NCI-H82 (cell line): ENCODE measurements at regions not wholly inside any gene's neighbourhood (a gene's known extent, or its start where the extent isn't known, plus 50 kb on each side); places are given as distances from the start of the nearest gene placed in this dataset.
"Not testable (repeated sequence)": the region's sequence is repeated elsewhere in the genome, so short reads cannot be mapped to it uniquely, and the experiment has no call there.

Experiments used
- DNase-seq: peaks from one replicate; lab custom pipeline; 2025; lab: John Stamatoyannopoulos, UW

- DNase-seq = no peak
These were observed 603.2 kb downstream of the C12orf50 start for GRCh38 chr12:87425942-87426554.

- not testable (repeated sequence) for DNase-seq
These were observed 608.0 kb downstream of the C12orf50 start for GRCh38 chr12:87421233-87421632.

DNA sequence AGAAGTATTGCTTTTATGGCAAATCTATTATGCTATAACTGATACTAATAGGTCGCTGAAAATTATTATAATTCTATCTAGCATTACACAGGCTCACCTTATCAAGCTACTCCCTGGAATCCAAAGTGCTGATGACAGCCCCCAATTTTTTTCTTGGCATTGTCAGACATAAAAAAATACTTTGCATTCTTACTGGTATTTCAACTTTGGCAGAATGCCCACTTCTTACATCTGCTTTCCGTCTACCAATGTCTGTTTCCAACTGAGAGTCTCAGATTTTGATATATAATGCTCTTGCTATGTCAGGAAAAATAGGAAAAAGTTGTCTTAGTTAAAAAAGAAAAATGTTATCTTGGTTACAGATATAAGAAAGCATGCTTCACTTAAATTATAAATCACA is 615.4 kb downstream of the C12orf50 start:
- DNase-seq = no peak

DNA sequence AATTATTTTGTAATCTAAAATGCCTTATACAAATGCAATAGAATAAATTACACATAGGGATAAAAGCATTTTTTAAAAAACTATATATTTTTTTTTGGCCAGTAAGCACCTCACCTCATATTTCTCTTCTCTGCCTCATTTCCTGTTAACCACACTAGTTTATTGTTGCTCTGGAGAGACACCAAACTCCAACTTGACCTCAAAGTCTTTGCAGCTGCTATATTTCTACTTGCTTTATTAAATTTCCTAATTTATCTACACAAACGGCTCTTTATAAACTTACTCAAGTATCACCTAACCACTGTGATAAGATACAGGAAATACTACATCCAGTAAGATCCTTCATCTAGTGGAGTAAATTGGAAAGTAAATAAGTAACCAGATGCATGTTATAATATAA is 622.3 kb downstream of the C12orf50 start:
- DNase-seq = no peak

DNA sequence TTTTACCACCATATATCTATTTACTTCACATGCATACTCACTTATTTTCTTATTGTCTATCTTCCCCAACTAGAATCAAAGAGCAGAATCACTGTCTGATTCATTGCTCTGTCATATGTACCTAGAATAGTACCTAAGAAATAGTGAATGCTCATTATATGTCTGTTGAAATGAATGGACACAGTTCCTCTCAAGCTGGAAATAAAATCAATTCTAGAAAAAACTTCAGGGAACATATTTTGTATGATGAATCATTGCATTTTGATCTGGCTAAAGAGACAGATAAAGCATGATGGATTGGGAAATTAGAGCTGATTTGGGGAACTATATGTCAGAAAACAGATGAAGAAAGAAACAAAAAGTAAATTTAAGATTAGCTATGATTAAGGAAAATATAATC is 623.3 kb downstream of the C12orf50 start:
- DNase-seq = no peak

- DNase-seq = not testable (repeated sequence)
These were observed 635.0 kb downstream of the C12orf50 start for GRCh38 chr12:87394168-87394567.

DNA sequence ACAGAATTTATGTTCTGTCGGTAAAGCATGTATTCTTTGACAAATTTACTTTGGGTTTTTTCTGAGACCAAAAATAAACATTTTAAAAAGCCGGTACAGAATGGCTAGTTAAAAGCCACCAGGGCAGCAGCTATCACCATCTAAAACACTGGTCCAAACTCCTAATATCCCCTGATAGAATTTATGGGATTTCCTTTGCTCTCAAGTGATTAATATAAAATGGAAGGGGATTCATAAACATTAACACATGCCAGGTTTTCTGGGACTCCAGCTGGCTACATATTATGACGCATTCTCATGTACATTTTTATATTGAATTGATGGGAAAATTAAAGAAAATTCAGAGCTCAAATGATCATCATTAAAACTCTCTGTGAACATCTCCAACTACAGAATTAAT is 640.8 kb downstream of the C12orf50 start:
- no peak for DNase-seq

DNA sequence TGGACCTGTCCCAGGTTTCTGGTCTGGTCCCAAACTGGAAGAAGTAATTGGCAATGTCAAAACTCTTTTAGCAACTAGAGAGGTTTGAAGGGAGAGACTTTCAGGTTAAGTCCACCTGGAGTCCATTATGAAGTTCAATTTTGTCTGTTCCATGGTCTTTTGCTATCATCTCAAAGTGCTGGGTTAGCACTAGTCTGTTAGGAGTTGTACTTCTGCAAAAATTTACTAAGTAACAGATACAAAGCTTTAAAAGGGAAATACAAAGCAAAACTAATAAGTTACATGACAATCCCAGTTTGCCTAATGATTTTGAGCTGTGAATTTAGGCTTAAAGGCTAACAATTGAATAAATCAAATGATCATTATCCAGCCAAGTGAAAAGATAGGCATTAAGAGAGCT is 643.9 kb downstream of the C12orf50 start:
- no peak for DNase-seq

- no peak for DNase-seq
These were observed 645.0 kb downstream of the C12orf50 start for GRCh38 chr12:87384226-87384625.

DNA sequence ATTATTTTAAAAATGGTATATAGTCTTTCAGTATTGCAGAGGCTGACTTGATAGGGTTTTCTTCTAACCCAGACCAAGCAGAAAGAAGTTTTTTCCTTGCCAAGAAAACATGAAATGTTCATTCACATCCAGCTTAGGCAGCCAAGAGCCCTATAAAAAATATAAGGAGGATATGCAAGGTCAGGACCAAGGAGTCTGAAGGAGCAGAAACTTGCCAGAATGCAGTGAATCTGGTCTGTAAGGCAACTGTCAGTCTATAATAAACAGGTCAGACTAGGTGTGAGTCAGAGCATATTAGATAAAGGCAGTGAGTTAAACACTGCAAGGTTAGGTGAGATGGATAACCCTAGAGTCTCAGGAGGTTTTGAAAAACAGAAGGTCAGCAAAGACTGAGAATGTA is 645.5 kb downstream of the C12orf50 start:
- DNase-seq = no peak

- DNase-seq = no peak
These were observed 646.1 kb downstream of the C12orf50 start for GRCh38 chr12:87382959-87383566.

- no peak for DNase-seq
These were observed 646.8 kb downstream of the C12orf50 start for GRCh38 chr12:87382436-87382835.

GRCh38 chr12:87381742-87382141 is 647.5 kb downstream of the C12orf50 start:
- no peak for DNase-seq

GRCh38 chr12:87378526-87378925 is 650.7 kb downstream of the C12orf50 start:
- no peak for DNase-seq

DNA sequence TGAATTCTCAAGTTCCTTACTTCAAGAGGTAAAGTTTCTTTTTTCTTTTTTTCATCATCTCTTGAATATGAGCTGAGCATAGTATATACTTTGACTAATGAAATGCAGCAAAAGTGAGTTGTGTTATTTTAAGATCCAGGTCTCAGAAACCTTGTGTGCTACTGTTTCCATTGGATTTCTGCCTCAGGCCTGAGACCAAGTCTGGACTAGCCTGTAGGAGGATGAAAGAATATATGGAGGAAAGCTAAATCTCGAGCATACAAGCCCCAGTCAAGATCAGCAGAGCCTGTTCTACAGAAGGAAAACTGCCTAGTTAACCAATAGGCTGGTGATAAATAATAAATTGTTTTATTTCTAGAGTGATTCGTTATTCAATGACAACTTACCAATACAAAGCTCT is 652.5 kb downstream of the C12orf50 start:
- DNase-seq = no peak

- no peak for DNase-seq
These were observed 660.0 kb downstream of the C12orf50 start for GRCh38 chr12:87369161-87369560.

- DNase-seq = no peak
These were observed 660.9 kb downstream of the C12orf50 start for GRCh38 chr12:87368259-87368658.

GRCh38 chr12:87365423-87365822 is 663.8 kb downstream of the C12orf50 start:
- DNase-seq = peak; percentile 75

- DNase-seq = peak; percentile 4
These were observed 665.6 kb downstream of the C12orf50 start for GRCh38 chr12:87363497-87364084.

DNA sequence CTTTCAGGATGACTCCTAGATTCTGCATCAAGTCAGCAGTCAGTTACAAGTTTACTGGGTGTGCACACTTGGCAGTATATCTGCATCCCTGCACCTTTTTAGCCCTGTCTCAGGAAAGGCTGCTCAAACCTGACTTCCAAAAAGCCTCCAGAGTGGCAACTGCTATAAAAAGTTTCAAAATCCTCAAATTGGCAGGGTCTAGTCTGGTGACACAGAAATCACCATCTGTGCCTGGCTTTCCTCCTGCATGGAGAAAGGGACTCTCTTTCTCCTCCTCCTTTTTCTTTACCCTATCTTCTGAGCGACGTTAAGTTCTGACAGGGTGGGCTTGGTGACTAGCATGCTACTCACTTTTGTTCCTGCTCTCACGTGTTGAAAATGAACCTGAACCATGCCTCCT is 679.5 kb downstream of the C12orf50 start:
- DNase-seq = no peak

GRCh38 chr12:87348071-87348470 is 681.1 kb downstream of the C12orf50 start:
- no peak for DNase-seq

GRCh38 chr12:87344699-87345098 is 684.5 kb downstream of the C12orf50 start:
- DNase-seq = no peak

DNA sequence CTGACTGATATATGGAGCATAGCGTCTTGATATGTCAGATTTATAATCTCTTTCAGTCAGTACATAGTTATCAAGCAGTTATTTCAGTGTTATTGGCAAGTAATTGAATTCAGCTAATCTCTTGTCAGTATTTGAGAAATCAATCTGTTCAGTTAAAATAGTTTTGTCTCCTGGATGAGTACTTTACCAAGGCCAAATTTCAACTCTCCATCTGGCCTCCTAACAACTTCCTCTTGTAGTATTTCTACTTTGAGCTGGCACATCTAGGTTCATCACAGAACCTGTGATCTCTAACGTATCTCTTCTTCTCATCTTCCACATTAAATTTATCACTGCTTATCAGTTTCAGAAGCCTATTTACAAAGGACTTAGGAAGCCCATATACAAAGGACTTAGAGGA is 690.5 kb downstream of the C12orf50 start:
- DNase-seq = peak; percentile 53
